Sigmoid colon (tissue), 6 donors: ENCODE measurements at regions not wholly inside any gene's neighbourhood (a gene's known extent, or its start where the extent isn't known, plus 50 kb on each side); places are given as distances from the start of the nearest gene placed in this dataset.

ENCODE experiments used
- DNase-seq: peaks from one replicate; pipeline ENCODE4 v3.0.0-alpha.2; 2019
- H3K27ac ChIP-seq, 4 donors: fragments of 200-600 bp; sonication (generic); one replicate each; pipeline ENCODE4 v1.5.1; 2016 to 2019; ENCODE audit warnings: mild to moderate bottlenecking in 1 of 4
- H3K27me3 ChIP-seq, 3 donors: fragments of 200-600 bp; sonication (generic); one replicate each; pipeline ENCODE4 v1.5.1; 2019; ENCODE audit warnings: mild to moderate bottlenecking in 1 of 3
- H3K36me3 ChIP-seq, 4 donors: fragments of 200-600 bp; sonication (generic); one replicate each; pipeline ENCODE4 v1.5.1; 2016 to 2019
- H3K4me1 ChIP-seq, 4 donors: fragments of 200-600 bp; sonication (generic); one replicate each; pipeline ENCODE4 v1.5.1; 2017 to 2019
- H3K4me3 ChIP-seq, 4 donors: fragments of 200-600 bp; sonication (generic); one replicate each; pipeline ENCODE4 v1.5.1; 2017 to 2019; ENCODE audit warnings: mild to moderate bottlenecking in 2 of 4, moderate library complexity in 1 of 4
- H3K9me3 ChIP-seq, 4 donors: fragments of 200-600 bp in 3 of 4; sonication (generic) in 3 of 4; one replicate each; pipeline versions ENCODE4 v1.5.1 to v1.6.1; 2013 to 2019
- CTCF ChIP-seq, 4 experiments: fragments of 450-650 bp in 3 of 4; fragments of 200-600 bp in 1 of 4; IDR thresholded peaks; one replicate each; pipeline ENCODE4 v1.5.1; 2016 to 2019; ENCODE audit warnings: antibody characterized with exemption in 4 of 4, mild to moderate bottlenecking in 3 of 4, moderate library complexity in 2 of 4
- EP300 ChIP-seq, 4 donors: sonication (generic); formaldehyde crosslinking; IDR thresholded peaks; one replicate each; pipeline ENCODE4 v1.6.1; 2017; ENCODE audit warnings: antibody characterized with exemption in 4 of 4
- POLR2A ChIP-seq, 2 donors: fragments of 450-650 bp; IDR thresholded peaks; one replicate each; pipeline ENCODE4 v1.6.1; 2016; ENCODE audit warnings: antibody characterized with exemption in 2 of 2, mild to moderate bottlenecking in 2 of 2, moderate library complexity in 2 of 2
- POLR2AphosphoS5 ChIP-seq, 4 donors: sonication (generic); formaldehyde crosslinking; IDR thresholded peaks; one replicate each; pipeline ENCODE4 v1.6.1; 2017; ENCODE audit warnings: antibody characterized with exemption in 4 of 4
- WGBS, 2 donors: extraction: QIAGEN DNeasy Blood & Tissue Kit; methylation state at CpG; one replicate each; pipeline ENCODE4 v1.1.7; 2013; 5-methylcytosine and 5-hydroxymethylcytosine counted together
- intact Hi-C: fragments of 100-400 bp; cut with DNase I; formaldehyde crosslinking; loops from one replicate; pipeline ENCODE4 v1.15.1; 2023
- donor health status: healthy with polysubstance abuse.
- donor health status: healthy.

GRCh38 chr10:78966844-78967488 is 101.8 kb upstream of the ZMIZ1 start:
- Histone ChIP-seq H3K27ac (peak overlapping the region in 2 of 4 donors; percentile 13 to 58), H3K9me3 (no peaks in the 10 kb centered on the region), H3K27me3 (no peaks in the 10 kb centered on the region), H3K4me1 (peaks cover 0 to 41% (median 38%) of the 10 kb centered on the region in 4 donors), H3K36me3 (no peaks in the 10 kb centered on the region), H3K4me3 (no peak overlapping the region)
- 92 to 93% methylated on average over 8 of the region's 8 CpGs for WGBS, 2 donors
- intact Hi-C loops, result no loop called here
- TF ChIP-seq POLR2A (IDR thresholded peaks at IDR 0.05), result no peak
- TF ChIP-seq POLR2AphosphoS5 (IDR thresholded peaks at IDR 0.05), result no peak
- TF ChIP-seq EP300 (IDR thresholded peaks at IDR 0.05), result no peak
- no peak for TF ChIP-seq CTCF (IDR thresholded peaks at IDR 0.05)
- no peak for DNase-seq

- Histone ChIP-seq H3K27me3 (no peaks in the 10 kb centered on the region), H3K4me3 (no peak overlapping the region), H3K9me3 (no peaks in the 10 kb centered on the region), H3K27ac (peak overlapping the region in 2 of 4 donors; percentile 47 to 56), H3K36me3 (no peaks in the 10 kb centered on the region), H3K4me1 (peaks cover 0 to 55% (median 52%) of the 10 kb centered on the region in 4 donors)
- WGBS, 2 donors, result 90 to 92% methylated on average over 9 of the region's 9 CpGs
- intact Hi-C loops, result no loop called here
- TF ChIP-seq POLR2A (IDR thresholded peaks at IDR 0.05) (no peak), CTCF (IDR thresholded peaks at IDR 0.05) (no peak), POLR2AphosphoS5 (IDR thresholded peaks at IDR 0.05) (no peak)
- DNase-seq, result no peak
Observed at GRCh38 chr10:78968300-78968942, 100.3 kb upstream of the ZMIZ1 start.

- WGBS, 2 donors, result 84 to 89% methylated on average over 3 of the region's 3 CpGs
- Histone ChIP-seq H3K27me3 (no peaks in the 10 kb centered on the region), H3K9me3 (no peaks in the 10 kb centered on the region), H3K27ac (peak overlapping the region in 3 of 4 donors; percentile 21 to 56 (median 47)), H3K4me3 (no peak overlapping the region), H3K4me1 (peaks cover 0 to 56% (median 52%) of the 10 kb centered on the region in 4 donors), H3K36me3 (no peaks in the 10 kb centered on the region)
- intact Hi-C loops, result no loop called here
- no peak for DNase-seq
- no peak for TF ChIP-seq CTCF (IDR thresholded peaks at IDR 0.05)
- TF ChIP-seq EP300 (IDR thresholded peaks at IDR 0.05), result no peak
- TF ChIP-seq POLR2A (IDR thresholded peaks at IDR 0.05), result no peak
- no peak for TF ChIP-seq POLR2AphosphoS5 (IDR thresholded peaks at IDR 0.05)
Observed at GRCh38 chr10:78968943-78969342, 99.8 kb upstream of the ZMIZ1 start.

DNA sequence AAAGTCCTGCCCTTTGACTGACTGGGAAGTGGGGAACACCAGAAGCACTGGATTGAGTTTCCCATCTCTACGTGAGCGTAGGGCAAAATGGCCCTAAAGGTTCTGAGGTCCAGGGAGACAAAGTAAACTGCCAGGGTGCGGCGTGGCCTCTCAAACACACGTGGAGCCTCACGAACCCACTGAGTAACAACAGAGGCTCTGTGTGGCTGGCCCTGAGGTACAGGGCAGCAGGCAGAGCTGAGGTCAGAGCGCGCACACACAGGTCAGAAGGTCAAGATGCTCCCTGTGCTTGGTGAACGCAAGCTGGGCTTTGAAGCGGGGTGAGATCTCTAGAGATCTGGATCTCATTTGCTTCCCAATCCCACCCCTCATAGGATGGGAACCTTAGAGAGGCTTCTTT is 99.0 kb upstream of the ZMIZ1 start:
- H3K4me3 ChIP-seq, result no peak overlapping the region
- no peaks in the 10 kb centered on the region for H3K27me3 ChIP-seq
- no peaks in the 10 kb centered on the region for H3K9me3 ChIP-seq
- WGBS, 2 donors, result 90 to 92% methylated on average over 10 of the region's 10 CpGs
- H3K4me1 ChIP-seq, result peaks cover 0 to 62% (median 59%) of the 10 kb centered on the region in 4 donors
- no peak for DNase-seq
- H3K27ac ChIP-seq, result peak overlapping the region in 3 of 4 donors; percentile 21 to 56 (median 47)
- no peaks in the 10 kb centered on the region for H3K36me3 ChIP-seq
- TF ChIP-seq CTCF (IDR thresholded peaks at IDR 0.05) (no peak), POLR2A (IDR thresholded peaks at IDR 0.05) (no peak), EP300 (IDR thresholded peaks at IDR 0.05) (no peak), POLR2AphosphoS5 (IDR thresholded peaks at IDR 0.05) (no peak)
- intact Hi-C loops, result loop anchor here (5.0 kb wide), 3 partner anchors 228 to 937 kb away; partner anchors contain the start of gene RPS24
